ENCODE measurements at regions not wholly inside any gene's neighbourhood (a gene's known extent, or its start where the extent isn't known, plus 50 kb on each side); places are given as distances from the start of the nearest gene placed in this dataset.
A peak's percentile ranks its signal among the peaks of the same experiment; 100 is the strongest.
"Not testable (repeated sequence)": the region's sequence is repeated elsewhere in the genome, so short reads cannot be mapped to it uniquely, and the experiment has no call there.

DNA sequence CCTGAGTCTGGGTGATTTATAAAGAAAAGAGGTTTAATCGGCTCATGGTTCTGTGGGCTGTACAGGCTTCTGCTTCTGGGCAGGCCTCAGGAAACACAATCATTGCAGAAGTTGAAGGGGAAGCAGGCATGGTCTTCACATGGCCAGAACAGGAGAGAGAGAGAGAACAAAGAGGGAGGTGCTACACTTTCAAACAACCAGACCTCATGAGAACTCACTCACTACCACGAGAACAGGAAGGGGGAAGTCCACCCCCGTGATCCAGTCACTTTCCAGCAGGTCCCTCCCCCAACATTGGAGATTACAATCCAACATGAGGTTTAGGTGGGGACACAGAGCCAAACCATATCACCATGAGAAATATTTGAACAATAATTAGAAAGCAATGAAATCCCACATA lies 222.9 kb downstream of the FAM72C start:
- Mint-ChIP-seq H3K27me3 (peaks cover 9% of the 10 kb centered on the region), H3K36me3 (no peaks in the 10 kb centered on the region), H3K4me3 (no peak overlapping the region), H3K9me3 (no peaks in the 10 kb centered on the region), H3K4me1 (no peaks in the 10 kb centered on the region), H3K27ac (no peak overlapping the region)
- no peak for ATAC-seq

DNA sequence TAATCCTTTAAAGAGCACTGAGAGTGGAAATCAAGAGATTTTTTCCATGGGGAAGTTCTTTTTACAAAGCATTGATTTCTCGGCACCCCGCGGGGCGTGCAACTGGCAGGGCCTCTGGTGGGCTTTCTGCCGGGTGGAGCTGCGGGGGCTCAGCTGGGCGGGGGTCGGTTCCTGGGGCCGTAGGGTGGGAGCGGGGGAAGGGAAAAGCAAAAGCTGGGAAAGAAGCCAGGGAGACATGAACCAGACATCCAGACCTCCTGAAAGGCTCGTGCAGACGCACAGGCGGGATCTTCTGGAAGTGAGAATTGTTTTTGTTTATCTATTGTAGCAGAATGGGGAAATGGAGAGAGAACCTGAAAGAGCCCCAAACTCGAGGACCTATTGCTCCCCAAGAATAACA lies 235.2 kb downstream of the FAM72C start:
- ATAC-seq: no peak
- Mint-ChIP-seq H3K4me3 (no peak overlapping the region), H3K9me3 (no peaks in the 10 kb centered on the region), H3K27ac (no peak overlapping the region), H3K27me3 (peaks cover 35% of the 10 kb centered on the region), H3K36me3 (no peaks in the 10 kb centered on the region), H3K4me1 (no peaks in the 10 kb centered on the region)

DNA sequence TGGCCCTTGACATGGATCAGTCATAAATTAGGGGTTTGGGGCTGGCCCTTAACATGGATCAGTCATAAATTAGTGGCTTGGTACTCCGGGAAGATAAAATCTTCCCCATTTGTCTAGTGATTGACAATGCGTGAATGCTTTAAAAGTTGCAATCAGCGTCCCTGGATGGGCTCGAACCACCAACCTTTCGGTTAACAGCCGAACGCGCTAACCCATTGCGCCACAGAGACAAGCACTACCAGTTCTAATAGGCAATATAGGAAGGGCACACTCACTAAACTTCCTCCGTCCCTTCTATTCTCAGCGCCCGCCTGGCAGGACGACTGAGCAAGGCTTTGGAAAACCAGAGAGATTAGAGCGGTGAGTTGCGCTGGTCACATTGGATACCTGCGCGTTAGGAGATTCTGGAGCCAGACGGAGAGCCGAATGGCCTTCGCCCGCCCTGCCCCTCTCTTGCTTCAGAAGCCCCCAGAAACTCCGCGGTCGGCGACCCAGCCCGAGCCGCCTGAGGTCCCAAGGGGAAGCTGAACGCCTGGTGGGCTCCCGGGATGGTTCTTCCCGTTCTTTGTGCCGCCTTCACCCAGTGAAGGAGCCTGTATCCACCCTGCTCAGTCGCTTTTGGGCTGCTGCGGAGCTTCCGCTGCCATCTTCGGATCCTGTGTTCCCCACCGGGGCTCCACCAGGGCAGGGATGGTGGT lies 235.9 kb downstream of the FAM72C start:
- no peak for ATAC-seq
- H3K27me3 Mint-ChIP-seq: peaks cover 41% of the 10 kb centered on the region
- H3K4me1 Mint-ChIP-seq: no peaks in the 10 kb centered on the region
- no peaks in the 10 kb centered on the region for H3K9me3 Mint-ChIP-seq
- H3K4me3 Mint-ChIP-seq: no peak overlapping the region
- no peak overlapping the region for H3K27ac Mint-ChIP-seq
- no peaks in the 10 kb centered on the region for H3K36me3 Mint-ChIP-seq

DNA sequence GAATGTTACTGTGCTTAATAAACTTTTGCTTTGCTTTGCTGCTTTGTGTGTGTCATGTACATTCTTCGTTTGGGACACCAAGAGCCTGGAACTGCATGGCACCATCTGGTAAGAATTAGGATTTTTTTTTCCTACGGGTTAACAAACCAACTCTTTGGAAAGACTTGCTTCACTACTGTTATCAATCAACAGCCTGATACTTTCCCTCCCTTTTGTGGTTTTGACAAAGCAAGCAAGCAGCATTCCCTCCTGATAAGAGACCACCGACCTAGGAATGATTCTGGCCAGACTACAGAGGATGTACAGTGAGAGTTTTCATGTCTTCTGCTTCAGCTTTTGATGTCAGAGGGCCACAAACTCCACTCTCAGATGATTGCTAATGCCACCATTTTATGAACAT lies 237.5 kb downstream of the FAM72C start:
- not testable (repeated sequence) for H3K36me3 Mint-ChIP-seq, H3K27ac Mint-ChIP-seq, H3K4me3 Mint-ChIP-seq, H3K4me1 Mint-ChIP-seq, H3K9me3 Mint-ChIP-seq, ATAC-seq
- peaks cover 44% of the 10 kb centered on the region for H3K27me3 Mint-ChIP-seq

DNA sequence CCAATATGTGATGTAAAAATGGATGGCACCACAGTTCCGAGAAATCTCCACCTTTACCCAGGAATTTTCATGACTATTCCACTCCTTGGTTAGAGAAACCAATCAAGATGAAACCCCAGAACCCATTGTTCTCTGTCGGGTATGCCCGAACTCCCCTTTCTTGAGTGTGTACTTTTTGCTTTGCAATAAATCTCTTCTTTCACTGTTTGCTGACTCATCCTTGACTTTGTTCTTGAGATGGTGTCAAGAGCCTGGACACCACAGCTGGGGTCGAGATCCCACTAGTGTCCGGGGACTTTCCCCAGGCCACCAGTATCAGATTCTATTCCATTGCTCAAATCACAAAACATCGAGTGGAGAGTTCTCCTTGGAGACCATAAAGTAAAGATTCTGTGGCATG lies 240.9 kb downstream of the FAM72C start:
- H3K27ac Mint-ChIP-seq, H3K4me1 Mint-ChIP-seq, ATAC-seq, H3K36me3 Mint-ChIP-seq, H3K9me3 Mint-ChIP-seq, H3K4me3 Mint-ChIP-seq: not testable (repeated sequence)
- peaks cover 39% of the 10 kb centered on the region for H3K27me3 Mint-ChIP-seq

DNA sequence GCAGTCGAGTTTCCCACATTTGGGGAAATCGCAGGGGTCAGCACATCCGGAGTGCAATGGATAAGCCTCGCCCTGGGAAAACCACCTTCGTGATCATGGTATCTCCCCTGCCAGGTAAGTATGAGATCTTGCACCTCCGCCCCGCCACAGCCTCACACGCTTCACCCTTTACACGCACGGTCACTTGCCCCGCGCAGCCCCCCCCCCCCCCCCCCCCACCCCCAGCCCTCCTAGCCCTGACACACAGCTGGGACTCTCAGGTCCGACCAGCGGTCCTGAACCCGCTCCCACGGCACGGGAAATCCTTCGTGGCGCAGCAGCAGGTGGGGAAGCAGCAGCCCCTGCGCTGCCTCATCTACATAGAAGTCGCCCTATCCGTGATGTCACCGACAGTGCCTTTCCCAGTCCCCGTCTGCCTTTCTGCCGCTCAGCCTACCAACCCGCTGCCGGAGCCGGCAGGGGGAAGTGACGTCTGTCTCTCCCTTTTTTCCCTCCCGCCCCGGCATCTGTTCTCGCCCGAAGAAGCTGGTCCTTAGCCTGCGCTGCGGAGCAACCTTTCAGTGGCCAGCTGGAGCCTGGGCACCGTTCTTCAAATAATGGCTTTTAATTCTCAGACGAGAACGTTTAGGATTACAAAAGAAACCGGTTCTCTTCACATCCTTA lies 242.2 kb downstream of the FAM72C start:
- peak overlapping the region; percentile 75 for H3K4me3 Mint-ChIP-seq
- not testable (repeated sequence) for H3K36me3 Mint-ChIP-seq, H3K4me1 Mint-ChIP-seq, H3K9me3 Mint-ChIP-seq
- peak overlapping the region; percentile 95 for H3K27ac Mint-ChIP-seq
- peaks cover 27% of the 10 kb centered on the region for H3K27me3 Mint-ChIP-seq
- ATAC-seq: peak; percentile 81

DNA sequence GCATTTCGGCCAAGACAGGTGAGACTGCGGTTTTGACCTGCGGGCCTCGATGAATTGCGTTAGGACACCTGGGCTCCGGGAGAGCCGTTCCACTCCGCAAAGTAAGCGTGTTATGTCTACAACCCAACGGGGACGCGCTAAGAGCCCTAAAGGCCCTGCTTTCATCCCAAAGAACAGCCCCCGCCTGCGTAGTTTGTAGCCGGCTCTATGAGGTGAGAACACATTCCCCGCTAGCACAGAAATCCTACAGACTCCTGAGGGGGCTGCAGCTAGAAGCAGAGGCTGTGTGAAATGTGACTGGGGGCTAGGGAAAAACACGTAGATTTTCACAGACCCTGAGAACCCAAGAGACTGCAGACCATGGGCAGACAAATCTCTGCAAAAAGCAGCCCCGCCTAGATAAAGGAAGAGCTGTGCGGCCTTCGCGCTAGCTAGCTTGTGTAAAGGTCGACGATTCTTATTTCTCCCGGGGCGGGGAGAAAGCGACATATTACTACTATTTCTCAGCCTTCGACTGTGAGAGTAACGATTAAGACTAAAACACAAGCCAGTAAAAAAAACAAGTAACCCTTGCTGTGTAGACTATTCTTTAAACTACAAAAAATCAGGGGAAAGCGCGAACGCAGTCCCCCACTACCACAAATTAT lies 242.9 kb downstream of the FAM72C start:
- not testable (repeated sequence) for H3K36me3 Mint-ChIP-seq, H3K9me3 Mint-ChIP-seq, H3K4me3 Mint-ChIP-seq, H3K4me1 Mint-ChIP-seq
- H3K27ac Mint-ChIP-seq: peak overlapping the region; percentile 95
- ATAC-seq: peak; percentile 98
- H3K27me3 Mint-ChIP-seq: peaks cover 30% of the 10 kb centered on the region

DNA sequence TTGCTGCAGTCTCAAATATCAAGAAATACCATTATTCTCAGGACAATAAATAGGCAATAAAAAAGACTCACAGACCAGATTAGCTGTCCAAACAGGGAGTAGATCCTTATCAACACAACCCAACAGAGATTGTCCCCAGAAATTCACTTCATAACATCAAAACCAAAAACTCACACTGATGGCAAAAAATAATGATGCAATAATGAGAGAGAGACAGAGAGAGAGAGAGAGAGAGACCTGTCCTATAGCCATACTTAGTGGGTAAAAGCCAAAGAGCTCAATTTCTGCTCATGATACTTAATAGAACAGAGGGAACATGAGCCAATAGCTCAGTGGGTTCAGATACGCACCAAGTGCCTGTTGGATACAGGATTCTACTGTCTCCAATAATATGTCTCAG lies 244.5 kb downstream of the FAM72C start:
- Mint-ChIP-seq H3K9me3 (no peaks in the 10 kb centered on the region), H3K27ac (no peak overlapping the region), H3K27me3 (peaks cover 33% of the 10 kb centered on the region), H3K4me3 (peak overlapping the region; percentile 30), H3K36me3 (no peaks in the 10 kb centered on the region), H3K4me1 (no peaks in the 10 kb centered on the region)
- ATAC-seq: no peak

DNA sequence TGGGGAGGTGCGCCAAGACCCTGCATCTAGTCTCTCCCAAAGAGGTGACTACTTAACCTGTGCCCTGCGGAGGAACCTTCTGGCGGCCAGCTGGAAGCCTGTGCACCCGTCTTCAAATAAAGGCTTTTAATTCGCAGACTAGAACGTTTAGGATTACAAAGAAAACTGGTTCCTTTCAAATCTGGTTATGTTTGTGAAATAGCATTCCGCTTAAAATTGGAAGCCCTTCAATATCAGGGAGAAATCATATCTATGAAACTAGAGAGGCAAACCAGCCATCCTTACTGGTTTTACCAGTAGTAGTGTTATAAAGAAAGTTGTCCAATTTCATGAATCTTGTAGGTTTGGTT lies 250.8 kb downstream of the FAM72C start:
- H3K4me3 Mint-ChIP-seq: peak overlapping the region; percentile 73
- no peaks in the 10 kb centered on the region for H3K4me1 Mint-ChIP-seq
- H3K9me3 Mint-ChIP-seq: no peaks in the 10 kb centered on the region
- H3K36me3 Mint-ChIP-seq: no peaks in the 10 kb centered on the region
- peak overlapping the region; percentile 69 for H3K27ac Mint-ChIP-seq
- no peak for ATAC-seq
- H3K27me3 Mint-ChIP-seq: peaks cover 53% of the 10 kb centered on the region

DNA sequence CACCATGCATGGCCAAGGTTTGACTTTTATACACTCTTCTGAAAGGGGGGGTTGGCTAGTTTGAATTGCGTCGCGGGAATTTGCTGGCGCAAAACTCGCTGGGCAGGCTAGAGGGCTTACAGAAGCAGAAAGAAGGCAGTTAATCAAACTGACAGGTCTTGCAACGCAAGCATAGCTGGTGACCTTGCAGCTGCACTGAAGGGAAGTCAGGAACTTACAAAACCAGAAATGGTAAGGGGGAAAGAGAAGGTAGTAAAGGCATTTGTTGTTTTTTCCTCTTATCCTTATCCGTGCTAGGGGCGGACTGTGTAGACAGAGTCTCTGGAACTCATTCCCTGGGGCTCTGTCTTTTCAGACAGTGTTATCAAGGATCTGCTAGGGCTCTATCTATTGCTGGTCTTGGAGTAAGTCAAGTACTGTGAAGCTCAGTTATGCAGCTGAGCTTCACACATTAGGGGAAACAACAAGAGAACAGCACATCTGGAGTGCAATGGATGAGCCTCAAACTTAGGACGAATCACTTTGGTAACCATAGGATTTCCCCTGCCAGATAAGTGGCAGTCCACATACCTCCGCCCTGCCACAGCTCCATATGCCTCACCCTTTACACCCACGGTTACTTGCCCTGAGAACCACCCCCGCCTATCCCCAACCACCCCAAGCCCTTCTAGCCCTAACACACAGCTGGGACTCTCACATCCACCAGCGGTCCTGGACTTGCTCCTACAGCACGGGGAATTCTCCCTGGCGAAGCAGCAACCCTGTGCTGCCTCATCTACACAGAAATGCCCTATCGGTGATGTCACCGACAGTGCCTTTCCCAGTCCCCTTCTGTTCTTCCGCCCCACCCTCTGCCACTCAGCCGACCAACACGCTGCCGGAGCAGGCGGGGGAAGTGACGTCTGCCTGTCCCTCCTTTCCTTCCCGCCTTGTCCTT lies 251.4 kb downstream of the FAM72C start:
- no peaks in the 10 kb centered on the region for H3K9me3 Mint-ChIP-seq
- H3K36me3 Mint-ChIP-seq: no peaks in the 10 kb centered on the region
- H3K27me3 Mint-ChIP-seq: peaks cover 57% of the 10 kb centered on the region
- H3K4me1 Mint-ChIP-seq: no peaks in the 10 kb centered on the region
- peak overlapping the region; percentile 73 for H3K4me3 Mint-ChIP-seq
- H3K27ac Mint-ChIP-seq: peak overlapping the region; percentile 69
- ATAC-seq: peak; percentile 79

DNA sequence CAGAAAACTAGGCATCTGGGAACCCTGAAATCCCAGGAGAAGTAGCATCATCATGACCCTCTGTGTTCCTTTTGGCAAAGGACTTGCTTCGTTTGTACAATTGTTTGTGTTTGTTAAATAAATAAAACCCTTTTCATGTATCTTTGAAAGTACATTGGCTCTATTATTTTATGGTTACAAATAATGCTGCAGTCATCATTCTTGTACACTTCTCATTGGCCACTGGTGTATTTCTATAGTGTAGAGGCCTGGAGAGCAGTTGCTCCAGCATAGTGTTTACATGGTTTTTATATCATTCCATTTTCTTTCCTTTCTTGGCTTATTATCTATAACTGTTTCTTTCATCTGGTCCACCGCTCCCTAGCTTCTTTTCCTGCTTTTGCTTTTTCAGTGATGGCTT lies 253.3 kb downstream of the FAM72C start:
- Mint-ChIP-seq H3K4me1 (no peaks in the 10 kb centered on the region), H3K27me3 (peaks cover 61% of the 10 kb centered on the region), H3K9me3 (no peaks in the 10 kb centered on the region), H3K27ac (no peak overlapping the region), H3K4me3 (no peak overlapping the region), H3K36me3 (no peaks in the 10 kb centered on the region)
- ATAC-seq: no peak

DNA sequence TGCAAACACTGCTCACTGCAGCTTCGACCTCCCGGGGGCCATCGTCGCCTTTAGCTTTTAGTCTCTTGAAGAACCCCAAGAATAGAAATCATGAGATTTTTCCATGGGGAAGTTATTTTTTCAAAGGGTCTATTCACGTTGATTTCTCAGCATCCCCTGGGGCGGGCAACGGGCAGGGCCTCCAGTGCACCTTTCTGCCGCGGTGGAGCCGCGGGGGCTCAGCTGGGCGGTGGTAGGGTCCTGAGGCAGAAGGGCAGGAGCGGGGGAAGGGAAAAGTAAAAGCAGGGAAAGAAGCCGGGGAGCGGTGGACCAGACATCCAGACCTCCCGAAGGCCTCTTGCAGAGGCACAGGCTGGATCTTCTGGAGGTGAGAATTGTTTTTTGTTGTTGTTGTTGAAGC lies 253.8 kb downstream of the FAM72C start:
- no peaks in the 10 kb centered on the region for H3K9me3 Mint-ChIP-seq
- H3K27me3 Mint-ChIP-seq: peaks cover 58% of the 10 kb centered on the region
- no peak overlapping the region for H3K27ac Mint-ChIP-seq
- no peak for ATAC-seq
- no peaks in the 10 kb centered on the region for H3K36me3 Mint-ChIP-seq
- H3K4me1 Mint-ChIP-seq: no peaks in the 10 kb centered on the region
- H3K4me3 Mint-ChIP-seq: no peak overlapping the region

DNA sequence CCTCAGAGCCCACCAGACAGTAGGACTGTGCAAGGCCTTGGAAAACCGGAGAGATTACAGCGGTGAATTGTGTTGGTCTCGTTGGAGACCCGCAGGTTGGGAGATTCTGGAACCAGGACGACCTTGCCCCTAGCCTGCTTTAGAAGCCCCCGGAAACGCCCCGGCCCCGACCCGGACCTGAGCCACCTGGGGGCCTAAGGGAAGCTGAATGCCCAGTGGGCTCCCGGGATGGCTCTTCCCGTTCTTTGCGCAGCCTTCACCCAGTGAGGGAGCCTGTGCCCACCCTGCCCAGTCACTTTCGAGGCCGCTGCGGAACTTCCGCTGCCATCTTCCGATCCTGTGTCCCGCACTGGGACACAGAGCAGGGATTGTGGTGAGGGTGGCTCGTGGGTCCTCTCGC lies 254.4 kb downstream of the FAM72C start:
- Mint-ChIP-seq H3K9me3 (no peaks in the 10 kb centered on the region), H3K4me3 (no peak overlapping the region), H3K36me3 (no peaks in the 10 kb centered on the region), H3K27ac (no peak overlapping the region), H3K27me3 (peaks cover 55% of the 10 kb centered on the region), H3K4me1 (no peaks in the 10 kb centered on the region)
- no peak for ATAC-seq

DNA sequence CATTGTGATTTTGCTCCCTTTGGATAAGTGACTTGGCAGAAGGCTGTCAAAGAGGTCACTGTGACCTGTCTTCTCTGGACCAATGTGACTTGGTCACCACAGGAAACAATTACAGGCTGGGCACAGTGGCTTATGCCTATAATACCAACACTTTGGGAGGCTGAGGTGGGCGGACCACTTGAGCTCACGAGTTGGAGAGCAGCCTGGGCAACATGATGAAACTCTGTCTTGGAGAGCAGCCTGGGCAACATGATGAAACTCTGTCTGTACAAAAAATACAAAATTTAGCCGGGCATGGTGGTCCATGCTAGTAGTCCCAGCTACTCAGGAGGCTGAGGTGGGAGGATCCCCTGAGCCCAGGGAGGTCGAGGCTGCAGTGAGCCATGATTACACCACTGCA lies 256.9 kb downstream of the FAM72C start:
- H3K27me3 Mint-ChIP-seq: peaks cover 40% of the 10 kb centered on the region
- not testable (repeated sequence) for H3K36me3 Mint-ChIP-seq, H3K9me3 Mint-ChIP-seq, H3K27ac Mint-ChIP-seq, H3K4me1 Mint-ChIP-seq, ATAC-seq, H3K4me3 Mint-ChIP-seq

DNA sequence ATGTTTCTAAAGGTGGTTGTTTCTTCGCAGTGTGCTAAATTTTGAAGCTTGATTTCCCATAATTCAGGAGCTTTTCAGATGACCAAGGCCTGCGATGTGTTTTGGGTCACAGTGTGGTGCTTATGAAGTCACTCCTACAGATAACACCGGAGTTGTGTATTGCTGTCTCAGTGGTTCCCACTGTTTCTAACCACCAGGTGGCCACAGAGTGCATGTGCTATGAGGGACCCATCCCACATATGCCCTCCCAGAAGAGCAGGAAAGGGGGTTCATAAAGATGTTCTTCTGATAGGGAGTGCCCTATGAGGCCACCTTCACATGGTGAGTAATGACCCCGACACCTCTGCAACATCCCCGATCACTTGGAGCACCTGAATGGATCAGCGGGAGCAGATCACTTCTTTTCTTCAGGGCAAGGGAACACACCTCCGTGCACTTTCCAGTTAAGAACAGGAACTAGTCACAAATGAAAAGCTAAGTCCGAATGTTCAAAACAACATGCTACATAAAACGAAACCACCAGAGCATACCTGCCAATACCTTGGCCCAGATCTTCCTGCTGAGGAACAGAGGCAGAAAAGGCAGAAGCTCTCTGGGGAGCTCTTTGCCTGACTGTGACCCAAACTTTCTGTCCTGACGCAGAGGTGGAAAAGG lies 262.1 kb downstream of the FAM72C start:
- peaks cover 26% of the 10 kb centered on the region for H3K27me3 Mint-ChIP-seq
- not testable (repeated sequence) for H3K4me1 Mint-ChIP-seq, H3K27ac Mint-ChIP-seq, H3K36me3 Mint-ChIP-seq, H3K9me3 Mint-ChIP-seq
- H3K4me3 Mint-ChIP-seq: peak overlapping the region; percentile 63
- peak; percentile 75 for ATAC-seq
